ENCODE measurements at regions not wholly inside any gene's neighbourhood (a gene's known extent, or its start where the extent isn't known, plus 50 kb on each side); places are given as distances from the start of the nearest gene placed in this dataset.

DNA sequence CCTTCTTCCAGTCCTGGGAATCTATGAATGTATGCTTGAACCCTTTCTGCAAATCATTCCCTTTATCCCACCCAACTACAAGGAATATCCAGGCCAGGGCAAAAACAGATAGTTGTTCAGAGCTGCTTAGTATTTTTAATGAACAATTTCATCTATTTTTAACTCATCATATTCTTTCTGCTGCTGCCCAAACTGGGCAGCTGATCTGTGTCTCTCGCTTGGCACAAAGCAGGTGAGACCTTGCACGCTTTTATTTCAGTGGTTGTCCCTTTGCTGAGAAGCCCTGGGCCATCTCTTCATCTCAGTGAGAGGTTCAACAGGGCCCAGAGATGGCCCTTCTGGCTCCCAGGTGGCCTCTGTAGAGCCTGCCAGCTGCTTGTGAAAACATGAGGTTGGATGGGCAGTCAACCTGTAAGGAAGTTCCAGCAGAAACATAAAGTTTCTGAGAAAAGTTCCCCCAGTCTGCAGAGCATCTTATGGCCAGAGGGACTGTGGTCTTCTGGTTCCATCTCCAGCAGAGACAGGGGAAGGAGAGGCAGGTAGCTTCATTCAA is 57.5 kb downstream of the MYCN start:
- Histone ChIP-seq H3K23me2 (ENCODE audit: insufficient read length, low read depth, low read length, poor library complexity, severe bottlenecking) (no peaks in the 10 kb centered on the region), H3K23ac (ENCODE audit: insufficient read length, low read depth, low read length) (no peak overlapping the region), H2BK5ac (ENCODE audit: insufficient read length, low read length) (no peak overlapping the region), H3K27me3 (ENCODE audit: insufficient read depth, low read length) (no peaks in the 10 kb centered on the region), H2BK15ac (ENCODE audit: low read depth, low read length) (no peak overlapping the region), H4K91ac (ENCODE audit: insufficient read length, low read depth, low read length) (no peak overlapping the region), H2AK5ac (ENCODE audit: insufficient read length, low read length) (no peak overlapping the region), H3K9me3 (ENCODE audit: control insufficient read depth, low read depth, low read length) (no peaks in the 10 kb centered on the region), H3K56ac (ENCODE audit: insufficient read length, low read depth, low read length) (no peak overlapping the region), H3K14ac (ENCODE audit: insufficient read depth, low read length) (no peak overlapping the region), H3K79me1 (ENCODE audit: insufficient read depth, low read depth, low read length, poor library complexity, severe bottlenecking) (no peaks in the 10 kb centered on the region), H3T11ph (ENCODE audit: low read length) (no peak overlapping the region), H3K4ac (ENCODE audit: low read depth, low read length) (no peak overlapping the region), H4K5ac (ENCODE audit: insufficient read length, low read depth, low read length) (no peak overlapping the region), H4K8ac (replicated peaks; ENCODE audit: insufficient read length, low read depth, low read length) (no peak overlapping the region), H3K4me2 (ENCODE audit: insufficient read depth, insufficient read length, low read length) (no peak overlapping the region), H3K27ac (ENCODE audit: insufficient read length, low read depth, low read length) (no peak overlapping the region), H2AFZ (ENCODE audit: low read length) (no peak overlapping the region), H3K79me2 (ENCODE audit: insufficient read depth, low read length) (no peaks in the 10 kb centered on the region), H3K18ac (ENCODE audit: insufficient read length, low read depth, low read length) (no peak overlapping the region), H4K20me1 (ENCODE audit: control insufficient read depth, insufficient read depth, insufficient read length) (no peaks in the 10 kb centered on the region), H2BK120ac (ENCODE audit: low read depth, low read length, poor library complexity, severe bottlenecking) (no peak overlapping the region), H3K4me1 (ENCODE audit: insufficient read depth, low read length) (no peaks in the 10 kb centered on the region; the same call in 1 of the 2 replicates), H2BK12ac (ENCODE audit: insufficient read length, low read depth, low read length) (no peak overlapping the region), H2BK20ac (ENCODE audit: low read depth, low read length, poor library complexity, severe bottlenecking) (no peak overlapping the region), H3K9ac (ENCODE audit: extremely low read depth, insufficient read length, low read length) (no peak overlapping the region)
- no CpG with 5 or more reads among the region's 2 CpGs for WGBS (ENCODE audit: extremely low coverage, insufficient read length, low lambda C conversion rate)
- TF ChIP-seq, protein P1, sequence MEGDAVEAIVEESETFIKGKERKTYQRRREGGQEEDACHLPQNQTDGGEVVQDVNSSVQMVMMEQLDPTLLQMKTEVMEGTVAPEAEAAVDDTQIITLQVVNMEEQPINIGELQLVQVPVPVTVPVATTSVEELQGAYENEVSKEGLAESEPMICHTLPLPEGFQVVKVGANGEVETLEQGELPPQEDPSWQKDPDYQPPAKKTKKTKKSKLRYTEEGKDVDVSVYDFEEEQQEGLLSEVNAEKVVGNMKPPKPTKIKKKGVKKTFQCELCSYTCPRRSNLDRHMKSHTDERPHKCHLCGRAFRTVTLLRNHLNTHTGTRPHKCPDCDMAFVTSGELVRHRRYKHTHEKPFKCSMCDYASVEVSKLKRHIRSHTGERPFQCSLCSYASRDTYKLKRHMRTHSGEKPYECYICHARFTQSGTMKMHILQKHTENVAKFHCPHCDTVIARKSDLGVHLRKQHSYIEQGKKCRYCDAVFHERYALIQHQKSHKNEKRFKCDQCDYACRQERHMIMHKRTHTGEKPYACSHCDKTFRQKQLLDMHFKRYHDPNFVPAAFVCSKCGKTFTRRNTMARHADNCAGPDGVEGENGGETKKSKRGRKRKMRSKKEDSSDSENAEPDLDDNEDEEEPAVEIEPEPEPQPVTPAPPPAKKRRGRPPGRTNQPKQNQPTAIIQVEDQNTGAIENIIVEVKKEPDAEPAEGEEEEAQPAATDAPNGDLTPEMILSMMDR (conservative IDR thresholded peaks at IDR 0.05), result no peak
- Mint-ChIP-seq H3K36me3 (ENCODE audit: insufficient read depth in 1 of 3, low read depth in 3 of 3) (no peaks in the 10 kb centered on the region; a peak in 2 of 7 replicates), H3K27me3 (ENCODE audit: low read depth) (peaks cover 6% of the 10 kb centered on the region; the same call in 1 of the 2 replicates), H3K27ac (no peak overlapping the region; a peak in 1 of 7 replicates), H3K4me1 (peaks cover 4 to 11% of the 10 kb centered on the region in 2 experiments; a peak in 3 of 4 replicates), H3K9me3 (no peaks in the 10 kb centered on the region), H3K4me3 (no peak overlapping the region)
- DNase-seq, result no peak

All from H9 (cell line).